Mammary epithelial cell (primary cell): ENCODE measurements at regions not wholly inside any gene's neighbourhood (a gene's known extent, or its start where the extent isn't known, plus 50 kb on each side); places are given as distances from the start of the nearest gene placed in this dataset.

Experiments
- EZH2 ChIP-seq: IDR thresholded peaks from 2 replicates; pipeline ENCODE4 v1.6.1; 2012; ENCODE audit warnings: low read length, inconsistent platforms, borderline replicate concordance
- TF ChIP-seq, protein P1 (sequence below), 2 donors: IDR thresholded peaks in 1 of 2; conservative IDR thresholded peaks in 1 of 2; 2 replicates each; pipeline ENCODE4 v1.5.1; 2011 to 2012; ENCODE audit warnings: inconsistent platforms in 2 of 2, low read length in 2 of 2, mild to moderate bottlenecking in 2 of 2, control low read depth in 1 of 2, low read depth in 1 of 2; ENCODE audit not compliant: insufficient read depth in 1 of 2; ENCODE audit errors: extremely low read depth in 1 of 2

GRCh38 chr10:60597513-60597912 is 180.8 kb upstream of the CDK1 start:
- TF ChIP-seq, protein P1, sequence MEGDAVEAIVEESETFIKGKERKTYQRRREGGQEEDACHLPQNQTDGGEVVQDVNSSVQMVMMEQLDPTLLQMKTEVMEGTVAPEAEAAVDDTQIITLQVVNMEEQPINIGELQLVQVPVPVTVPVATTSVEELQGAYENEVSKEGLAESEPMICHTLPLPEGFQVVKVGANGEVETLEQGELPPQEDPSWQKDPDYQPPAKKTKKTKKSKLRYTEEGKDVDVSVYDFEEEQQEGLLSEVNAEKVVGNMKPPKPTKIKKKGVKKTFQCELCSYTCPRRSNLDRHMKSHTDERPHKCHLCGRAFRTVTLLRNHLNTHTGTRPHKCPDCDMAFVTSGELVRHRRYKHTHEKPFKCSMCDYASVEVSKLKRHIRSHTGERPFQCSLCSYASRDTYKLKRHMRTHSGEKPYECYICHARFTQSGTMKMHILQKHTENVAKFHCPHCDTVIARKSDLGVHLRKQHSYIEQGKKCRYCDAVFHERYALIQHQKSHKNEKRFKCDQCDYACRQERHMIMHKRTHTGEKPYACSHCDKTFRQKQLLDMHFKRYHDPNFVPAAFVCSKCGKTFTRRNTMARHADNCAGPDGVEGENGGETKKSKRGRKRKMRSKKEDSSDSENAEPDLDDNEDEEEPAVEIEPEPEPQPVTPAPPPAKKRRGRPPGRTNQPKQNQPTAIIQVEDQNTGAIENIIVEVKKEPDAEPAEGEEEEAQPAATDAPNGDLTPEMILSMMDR (conservative IDR thresholded peaks at IDR 0.05 in 1 of 2, IDR thresholded peaks at IDR 0.05 in 1 of 2; ENCODE audit: extremely low read depth in 1 of 2, insufficient read depth in 1 of 2, low read depth in 1 of 2, low read length in 2 of 2) = no peak
- no peak for TF ChIP-seq EZH2
